ENCODE measurements at regions not wholly inside any gene's neighbourhood (a gene's known extent, or its start where the extent isn't known, plus 50 kb on each side); places are given as distances from the start of the nearest gene placed in this dataset.

DNA sequence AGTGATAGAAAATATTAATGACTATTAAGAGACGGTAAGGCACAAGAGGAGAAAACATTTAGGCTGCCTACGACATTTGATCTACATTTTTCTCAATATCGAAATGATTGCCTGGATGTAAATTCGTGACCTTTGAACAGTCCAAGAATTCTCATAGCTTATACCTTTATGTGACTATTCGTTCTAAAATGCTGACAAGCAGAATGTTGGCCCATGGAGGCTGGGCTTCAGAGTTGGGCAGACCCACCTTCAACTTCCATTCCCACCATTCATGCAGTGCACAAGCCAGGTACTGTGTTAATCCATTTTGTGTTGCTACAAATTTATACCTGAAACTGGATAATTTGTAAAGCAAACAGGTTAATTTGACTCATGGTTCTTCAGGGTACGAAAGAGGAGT, 441.4 kb upstream of the COBL start:
- WGBS (ENCODE audit: extremely low coverage, insufficient coverage, low lambda C conversion rate), result no CpG with 5 or more reads among the region's 6 CpGs
- H3K4me2 ChIP-seq (ENCODE audit: low read length), result no peak overlapping the region
- no peak for DNase-seq

DNA sequence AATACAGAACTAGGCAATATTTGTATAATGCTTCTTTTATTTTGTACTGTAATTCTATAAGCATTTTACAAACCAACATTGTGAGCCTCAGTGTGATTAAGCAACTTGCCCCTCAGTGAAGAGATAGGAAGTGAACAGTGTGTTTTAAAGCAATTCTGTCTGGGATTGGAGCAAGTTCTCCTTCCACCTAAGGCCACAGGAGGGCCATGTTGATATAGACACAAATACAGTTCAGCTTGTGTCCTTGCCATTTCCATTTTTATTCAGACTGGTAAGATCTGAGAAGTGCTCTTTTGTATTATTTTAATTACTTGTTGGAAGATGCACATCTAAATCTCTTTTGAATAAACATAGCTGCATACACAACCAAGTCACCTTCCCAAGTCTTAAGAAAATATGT, 416.3 kb upstream of the COBL start:
- Histone ChIP-seq H2AK5ac (ENCODE audit: low read length) (no peak overlapping the region), H4K8ac (ENCODE audit: low read depth, low read length) (no peak overlapping the region), H2BK120ac (ENCODE audit: low read depth, low read length) (no peak overlapping the region), H3K36me3 (ENCODE audit: control insufficient read depth, insufficient read depth, low read length) (no peaks in the 10 kb centered on the region), H3K9ac (ENCODE audit: low read length) (no peak overlapping the region), H3K27ac (ENCODE audit: low read depth, low read length) (no peak overlapping the region), H3K56ac (ENCODE audit: low read length) (no peak overlapping the region), H3K4ac (ENCODE audit: low read depth, low read length) (no peak overlapping the region), H3K79me2 (ENCODE audit: control insufficient read depth, insufficient read depth, low read length) (no peaks in the 10 kb centered on the region), H3K79me1 (ENCODE audit: low read length) (no peaks in the 10 kb centered on the region), H3K4me2 (ENCODE audit: low read length) (no peak overlapping the region), H3K23ac (ENCODE audit: low read length) (no peak overlapping the region), H2BK15ac (replicated peaks; ENCODE audit: low read depth) (no peak overlapping the region), H4K5ac (ENCODE audit: low read length) (no peak overlapping the region), H3K18ac (ENCODE audit: low read length) (no peak overlapping the region), H3K4me3 (ENCODE audit: low read length) (no peak overlapping the region), H3K4me1 (ENCODE audit: control insufficient read depth, low read depth, low read length) (peaks cover 2% of the 10 kb centered on the region), H3K27me3 (ENCODE audit: insufficient read depth, low read length, poor library complexity) (no peaks in the 10 kb centered on the region), H2BK5ac (ENCODE audit: low read length) (no peak overlapping the region)
- DNase-seq, result peak; percentile 13

More for the DNA sequence above, 441.4 kb upstream of the COBL start:
- H3K23ac ChIP-seq (ENCODE audit: low read length), result no peak overlapping the region
- no peak overlapping the region for H3K9ac ChIP-seq (ENCODE audit: low read length)
- no peak overlapping the region for H3K18ac ChIP-seq (ENCODE audit: low read length)
- H2BK15ac ChIP-seq (replicated peaks; ENCODE audit: low read depth), result no peak overlapping the region
- no peak overlapping the region for H4K8ac ChIP-seq (ENCODE audit: low read depth, low read length)
- no peak overlapping the region for H3K4ac ChIP-seq (ENCODE audit: low read depth, low read length)
- no peak overlapping the region for H3K56ac ChIP-seq (ENCODE audit: low read length)
- H3K4me3 ChIP-seq (ENCODE audit: low read length), result no peak overlapping the region
- H3K27me3 ChIP-seq (ENCODE audit: insufficient read depth, low read length, poor library complexity), result no peaks in the 10 kb centered on the region
- no peak overlapping the region for H2BK5ac ChIP-seq (ENCODE audit: low read length)
- no peak overlapping the region for H2BK120ac ChIP-seq (ENCODE audit: low read depth, low read length)
- no peaks in the 10 kb centered on the region for H3K79me2 ChIP-seq (ENCODE audit: control insufficient read depth, insufficient read depth, low read length)
- H3K79me1 ChIP-seq (ENCODE audit: low read length), result no peaks in the 10 kb centered on the region
- no peaks in the 10 kb centered on the region for H3K4me1 ChIP-seq (ENCODE audit: control insufficient read depth, low read depth, low read length)
- H2AK5ac ChIP-seq (ENCODE audit: low read length), result no peak overlapping the region
- H3K36me3 ChIP-seq (ENCODE audit: control insufficient read depth, insufficient read depth, low read length), result no peaks in the 10 kb centered on the region
- H4K5ac ChIP-seq (ENCODE audit: low read length), result no peak overlapping the region
- H3K27ac ChIP-seq (ENCODE audit: low read depth, low read length), result no peak overlapping the region

- Histone ChIP-seq H3K4me3 (ENCODE audit: low read length) (no peak overlapping the region), H3K18ac (ENCODE audit: low read length) (no peak overlapping the region), H2BK120ac (ENCODE audit: low read depth, low read length) (no peak overlapping the region), H3K27ac (ENCODE audit: low read depth, low read length) (no peak overlapping the region), H2BK15ac (replicated peaks; ENCODE audit: low read depth) (no peak overlapping the region), H3K79me2 (ENCODE audit: control insufficient read depth, insufficient read depth, low read length) (no peaks in the 10 kb centered on the region), H3K4ac (ENCODE audit: low read depth, low read length) (no peak overlapping the region), H3K9ac (ENCODE audit: low read length) (no peak overlapping the region), H3K56ac (ENCODE audit: low read length) (no peak overlapping the region), H4K8ac (ENCODE audit: low read depth, low read length) (no peak overlapping the region), H3K36me3 (ENCODE audit: control insufficient read depth, insufficient read depth, low read length) (no peaks in the 10 kb centered on the region), H3K4me1 (ENCODE audit: control insufficient read depth, low read depth, low read length) (peaks cover 2% of the 10 kb centered on the region), H2BK5ac (ENCODE audit: low read length) (no peak overlapping the region), H3K79me1 (ENCODE audit: low read length) (no peaks in the 10 kb centered on the region), H3K27me3 (ENCODE audit: insufficient read depth, low read length, poor library complexity) (no peaks in the 10 kb centered on the region), H3K4me2 (ENCODE audit: low read length) (no peak overlapping the region), H2AK5ac (ENCODE audit: low read length) (no peak overlapping the region), H3K23ac (ENCODE audit: low read length) (no peak overlapping the region), H4K5ac (ENCODE audit: low read length) (no peak overlapping the region)
- no CpG with 5 or more reads among the region's 5 CpGs for WGBS (ENCODE audit: extremely low coverage, insufficient coverage, low lambda C conversion rate)
- no peak for DNase-seq
Observed at GRCh38 chr7:51732116-51732515, 415.5 kb upstream of the COBL start.

DNA sequence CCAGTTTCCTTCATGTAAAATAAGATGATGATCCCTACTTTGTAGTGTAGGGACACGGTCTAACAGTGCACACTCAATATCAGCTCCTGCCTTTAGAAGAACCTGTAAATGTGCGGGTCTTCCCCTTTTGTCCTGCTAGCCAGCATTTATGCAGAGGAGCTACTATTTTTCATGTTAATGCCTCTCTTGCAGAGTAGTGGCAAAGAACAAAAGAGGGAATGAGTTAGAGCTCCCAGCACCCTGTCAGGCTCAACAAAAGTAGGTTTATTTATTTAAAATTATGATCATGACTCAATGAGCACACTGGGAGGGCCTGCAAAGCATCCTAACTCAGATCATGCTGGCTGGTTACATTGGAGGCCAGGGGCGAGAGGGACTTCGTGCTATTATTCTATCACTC, 414.5 kb upstream of the COBL start:
- H2BK15ac ChIP-seq (replicated peaks; ENCODE audit: low read depth), result no peak overlapping the region
- H2AK5ac ChIP-seq (ENCODE audit: low read length), result no peak overlapping the region
- no peaks in the 10 kb centered on the region for H3K79me2 ChIP-seq (ENCODE audit: control insufficient read depth, insufficient read depth, low read length)
- no peak overlapping the region for H4K5ac ChIP-seq (ENCODE audit: low read length)
- no peak overlapping the region for H3K4me2 ChIP-seq (ENCODE audit: low read length)
- H4K8ac ChIP-seq (ENCODE audit: low read depth, low read length), result no peak overlapping the region
- DNase-seq, result no peak
- no peak overlapping the region for H2BK120ac ChIP-seq (ENCODE audit: low read depth, low read length)
- no peak overlapping the region for H3K9ac ChIP-seq (ENCODE audit: low read length)
- H3K4me3 ChIP-seq (ENCODE audit: low read length), result no peak overlapping the region
- H3K27ac ChIP-seq (ENCODE audit: low read depth, low read length), result no peak overlapping the region
- H3K4me1 ChIP-seq (ENCODE audit: control insufficient read depth, low read depth, low read length), result peaks cover 2% of the 10 kb centered on the region
- no peak overlapping the region for H2BK5ac ChIP-seq (ENCODE audit: low read length)
- no peak overlapping the region for H3K4ac ChIP-seq (ENCODE audit: low read depth, low read length)
- H3K18ac ChIP-seq (ENCODE audit: low read length), result no peak overlapping the region
- no peaks in the 10 kb centered on the region for H3K36me3 ChIP-seq (ENCODE audit: control insufficient read depth, insufficient read depth, low read length)
- H3K23ac ChIP-seq (ENCODE audit: low read length), result no peak overlapping the region
- no peaks in the 10 kb centered on the region for H3K79me1 ChIP-seq (ENCODE audit: low read length)
- H3K27me3 ChIP-seq (ENCODE audit: insufficient read depth, low read length, poor library complexity), result no peaks in the 10 kb centered on the region
- H3K56ac ChIP-seq (ENCODE audit: low read length), result no peak overlapping the region
- WGBS (ENCODE audit: extremely low coverage, insufficient coverage, low lambda C conversion rate), result no CpG with 5 or more reads among the region's 4 CpGs

DNA sequence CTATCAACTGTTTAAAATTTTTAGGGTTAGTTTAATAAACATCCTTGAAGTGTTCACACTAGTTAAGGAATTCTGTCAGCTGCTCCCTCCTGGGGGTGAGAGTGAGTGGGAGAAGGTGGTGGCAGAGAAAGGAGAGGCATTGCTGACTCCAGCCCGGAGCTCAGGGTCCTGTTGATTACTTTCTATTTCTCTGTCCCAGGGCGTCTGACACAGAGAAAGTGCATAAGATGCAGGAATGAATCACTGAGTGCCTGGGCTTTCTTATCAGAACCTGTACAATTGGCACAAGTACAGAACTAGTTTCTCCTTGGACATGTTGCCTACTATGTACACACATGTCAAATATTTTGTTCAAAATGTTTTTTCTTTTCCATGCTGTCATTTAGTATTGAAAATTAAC, 410.8 kb upstream of the COBL start:
- H3K23ac ChIP-seq (ENCODE audit: low read length), result no peak overlapping the region
- no peaks in the 10 kb centered on the region for H3K79me1 ChIP-seq (ENCODE audit: low read length)

DNA sequence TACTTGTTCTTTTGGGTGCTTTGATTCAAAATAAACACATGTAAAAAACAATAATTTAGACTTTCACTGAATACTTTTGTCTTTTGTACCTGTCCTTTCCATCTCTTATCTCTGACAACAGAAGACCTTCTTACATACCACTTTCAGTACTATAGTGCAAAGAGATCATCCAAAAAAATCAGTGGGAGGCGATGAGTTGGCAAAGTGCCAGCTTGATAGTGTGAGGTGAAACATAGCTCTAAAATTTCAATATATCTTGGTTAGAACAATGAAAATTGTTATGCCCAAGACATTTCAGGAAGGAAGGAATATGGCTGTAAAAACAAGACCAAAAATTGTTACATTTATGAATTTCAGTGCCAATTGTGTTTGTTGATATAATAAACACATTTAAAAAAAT, 390.2 kb upstream of the COBL start:
- no peak overlapping the region for H3K23ac ChIP-seq (ENCODE audit: low read length)
- no peaks in the 10 kb centered on the region for H3K36me3 ChIP-seq (ENCODE audit: control insufficient read depth, insufficient read depth, low read length)
- H3K56ac ChIP-seq (ENCODE audit: low read length), result no peak overlapping the region
- no peak overlapping the region for H3K27ac ChIP-seq (ENCODE audit: low read depth, low read length)
- no peaks in the 10 kb centered on the region for H3K79me1 ChIP-seq (ENCODE audit: low read length)
- no peak overlapping the region for H2BK15ac ChIP-seq (replicated peaks; ENCODE audit: low read depth)
- no peak overlapping the region for H3K4me3 ChIP-seq (ENCODE audit: low read length)
- no peak overlapping the region for H3K4ac ChIP-seq (ENCODE audit: low read depth, low read length)
- no peak overlapping the region for H4K5ac ChIP-seq (ENCODE audit: low read length)
- WGBS (ENCODE audit: extremely low coverage, insufficient coverage, low lambda C conversion rate), result no CpG with 5 or more reads among the region's 1 CpG
- no peak overlapping the region for H3K18ac ChIP-seq (ENCODE audit: low read length)
- H3K27me3 ChIP-seq (ENCODE audit: insufficient read depth, low read length, poor library complexity), result no peaks in the 10 kb centered on the region
- no peaks in the 10 kb centered on the region for H3K79me2 ChIP-seq (ENCODE audit: control insufficient read depth, insufficient read depth, low read length)
- no peak overlapping the region for H3K4me2 ChIP-seq (ENCODE audit: low read length)
- H2BK120ac ChIP-seq (ENCODE audit: low read depth, low read length), result no peak overlapping the region
- no peak overlapping the region for H4K8ac ChIP-seq (ENCODE audit: low read depth, low read length)
- H3K4me1 ChIP-seq (ENCODE audit: control insufficient read depth, low read depth, low read length), result no peaks in the 10 kb centered on the region
- H2AK5ac ChIP-seq (ENCODE audit: low read length), result no peak overlapping the region
- no peak overlapping the region for H3K9ac ChIP-seq (ENCODE audit: low read length)
- no peak for DNase-seq
- no peak overlapping the region for H2BK5ac ChIP-seq (ENCODE audit: low read length)

More for the DNA sequence above, 410.8 kb upstream of the COBL start:
- no peak overlapping the region for H3K9ac ChIP-seq (ENCODE audit: low read length)
- DNase-seq, result no peak
- peaks cover 2% of the 10 kb centered on the region for H3K4me1 ChIP-seq (ENCODE audit: control insufficient read depth, low read depth, low read length)
- no peaks in the 10 kb centered on the region for H3K27me3 ChIP-seq (ENCODE audit: insufficient read depth, low read length, poor library complexity)
- no peak overlapping the region for H3K27ac ChIP-seq (ENCODE audit: low read depth, low read length)
- H3K79me2 ChIP-seq (ENCODE audit: control insufficient read depth, insufficient read depth, low read length), result no peaks in the 10 kb centered on the region
- no peak overlapping the region for H2AK5ac ChIP-seq (ENCODE audit: low read length)
- H3K4me3 ChIP-seq (ENCODE audit: low read length), result no peak overlapping the region
- no peak overlapping the region for H2BK15ac ChIP-seq (replicated peaks; ENCODE audit: low read depth)
- H4K5ac ChIP-seq (ENCODE audit: low read length), result no peak overlapping the region
- H3K56ac ChIP-seq (ENCODE audit: low read length), result no peak overlapping the region
- H4K8ac ChIP-seq (ENCODE audit: low read depth, low read length), result no peak overlapping the region
- no peaks in the 10 kb centered on the region for H3K36me3 ChIP-seq (ENCODE audit: control insufficient read depth, insufficient read depth, low read length)
- no peak overlapping the region for H3K4me2 ChIP-seq (ENCODE audit: low read length)
- no peak overlapping the region for H3K18ac ChIP-seq (ENCODE audit: low read length)
- H3K4ac ChIP-seq (ENCODE audit: low read depth, low read length), result no peak overlapping the region
- H2BK120ac ChIP-seq (ENCODE audit: low read depth, low read length), result no peak overlapping the region
- no peak overlapping the region for H2BK5ac ChIP-seq (ENCODE audit: low read length)
- WGBS (ENCODE audit: extremely low coverage, insufficient coverage, low lambda C conversion rate), result no CpG with 5 or more reads among the region's 2 CpGs
